H1 (cell line): ENCODE measurements at regions not wholly inside any gene's neighbourhood (a gene's known extent, or its start where the extent isn't known, plus 50 kb on each side); places are given as distances from the start of the nearest gene placed in this dataset.

Experiments
- CTCF ChIA-PET: fragments of 300-600 bp; sonication (Branson Sonifier 250); formaldehyde crosslinking; loops from one replicate; lab custom pipeline; 2021; ENCODE audit not compliant: partially characterized antibody; lab: Charles Lee
- POLR2A ChIA-PET: fragments of 300-600 bp; sonication (Branson Sonifier 250); formaldehyde crosslinking; loops from one replicate; lab custom pipeline; 2021; ENCODE audit warnings: inconsistent platforms; ENCODE audit not compliant: partially characterized antibody; lab: Charles Lee
- DNase-seq, 2 experiments: peaks; one replicate each; pipeline versions ENCODE4 v3.0.0 to v3.0.0-alpha.2; 2010 to 2022; ENCODE audit warnings: low spot score in 2 of 2, low read depth in 1 of 2, mixed read lengths in 1 of 2
- FAIRE-seq: peaks from 2 replicates; lab custom pipeline; 2011; peaks lifted over from hg19 to GRCh38; lab: Jason Lieb, UNC
- H2AFZ ChIP-seq: 2 replicates; pipeline ENCODE4 v1.8.1; 2012; ENCODE audit warnings: low read length, inconsistent platforms
- H2AK5ac ChIP-seq: 2 replicates; pipeline ENCODE4 v1.6.1; 2013; ENCODE audit warnings: low read depth, low read length
- H2BK120ac ChIP-seq: replicated peaks from 2 replicates; pipeline ENCODE3; 2013; ENCODE audit warnings: low read depth, low read length, inconsistent platforms
- H2BK12ac ChIP-seq: 2 replicates; pipeline ENCODE4 v1.6.1; 2013; ENCODE audit warnings: low read depth, low read length
- H2BK15ac ChIP-seq: 2 replicates; pipeline ENCODE4 v1.6.1; 2013; ENCODE audit warnings: low read length
- H2BK20ac ChIP-seq: 2 replicates; pipeline ENCODE4 v1.6.1; 2013; ENCODE audit warnings: low read length
- H2BK5ac ChIP-seq: 2 replicates; pipeline ENCODE4 v1.6.1; 2013; ENCODE audit warnings: low read depth, low read length
- H3K14ac ChIP-seq: 2 replicates; pipeline ENCODE4 v1.6.1; 2013; ENCODE audit warnings: inconsistent platforms; ENCODE audit not compliant: insufficient read length
- H3K18ac ChIP-seq: 2 replicates; pipeline ENCODE4 v1.6.1; 2013; ENCODE audit warnings: low read length; ENCODE audit errors: extremely low read depth
- H3K23ac ChIP-seq: 2 replicates; pipeline ENCODE4 v1.6.1; 2013; ENCODE audit warnings: inconsistent platforms; ENCODE audit not compliant: insufficient read length
- H3K23me2 ChIP-seq: 2 replicates; pipeline ENCODE4 v1.6.1; 2013; ENCODE audit warnings: low read depth, low read length
- H3K27ac ChIP-seq: 2 replicates; pipeline ENCODE4 v1.6.1; 2011; ENCODE audit warnings: low read depth, low read length, inconsistent platforms
- H3K27me3 ChIP-seq, 4 experiments: replicated peaks in 1 of 4; 1 replicate in 1 of 4; 2 replicates in 3 of 4; pipeline versions ENCODE4 v1.6.1 to v1.8.1; 2011 to 2013; ENCODE audit warnings: low read length in 3 of 4, mild to moderate bottlenecking in 3 of 4, inconsistent platforms in 2 of 4, mixed read lengths in 2 of 4, moderate library complexity in 1 of 4; ENCODE audit not compliant: control insufficient read depth in 3 of 4, insufficient read depth in 3 of 4; ENCODE audit errors: extremely low read depth in 1 of 4
- H3K36me3 ChIP-seq, 4 experiments: 2 replicates each; pipeline versions ENCODE4 v1.6.1 to v1.8.1; 2011 to 2013; ENCODE audit warnings: mild to moderate bottlenecking in 4 of 4, low read length in 3 of 4, moderate library complexity in 2 of 4, control low read depth in 1 of 4, inconsistent platforms in 1 of 4; ENCODE audit not compliant: insufficient read depth in 4 of 4, control insufficient read depth in 2 of 4
- H3K4ac ChIP-seq: replicated peaks from 2 replicates; pipeline ENCODE3; 2013; ENCODE audit warnings: low read length, low read depth, mixed read lengths, inconsistent platforms; ENCODE audit not compliant: insufficient read length
- H3K4me1 ChIP-seq, 4 experiments: replicated peaks in 1 of 4; 1 replicate in 1 of 4; 2 replicates in 3 of 4; pipeline versions ENCODE4 v1.6.1 to v1.8.1; 2011 to 2013; ENCODE audit warnings: low read length in 3 of 4, inconsistent platforms in 2 of 4, mixed read lengths in 1 of 4; ENCODE audit not compliant: insufficient read depth in 4 of 4, control insufficient read depth in 3 of 4
- H3K4me2 ChIP-seq, 2 experiments: 2 replicates each; pipeline versions ENCODE4 v1.6.1 to v1.8.1; 2011 to 2013; ENCODE audit warnings: low read depth in 2 of 2, low read length in 2 of 2, control low read depth in 1 of 2, inconsistent platforms in 1 of 2, mild to moderate bottlenecking in 1 of 2; ENCODE audit not compliant: insufficient read depth in 1 of 2
- H3K4me3 ChIP-seq, 4 experiments: fragments of 200-600, 300-600 bp in 1 of 4; sonication (generic), shearing (Covaris generic), sonication (Bioruptor Twin) in 1 of 4; 2 replicates each; pipeline versions ENCODE4 v1.5.1 to v1.8.1; 2011 to 2016; ENCODE audit warnings: low read length in 4 of 4, low read depth in 3 of 4, control low read depth in 2 of 4, inconsistent platforms in 2 of 4, mild to moderate bottlenecking in 2 of 4, mixed read lengths in 1 of 4, moderate library complexity in 1 of 4; ENCODE audit not compliant: insufficient read depth in 2 of 4; ENCODE audit errors: extremely low read depth in 1 of 4
- H3K56ac ChIP-seq: replicated peaks from 2 replicates; pipeline ENCODE3; 2013; ENCODE audit warnings: low read depth, mild to moderate bottlenecking, mixed read lengths, low read length, inconsistent platforms; ENCODE audit not compliant: insufficient read length
- H3K79me1 ChIP-seq: 2 replicates; pipeline ENCODE4 v1.6.1; 2013; ENCODE audit warnings: low read depth, low read length, control low read depth
- H3K79me2 ChIP-seq, 2 experiments: 2 replicates each; pipeline versions ENCODE4 v1.6.1 to v1.8.1; 2012 to 2013; ENCODE audit warnings: low read length in 2 of 2, mild to moderate bottlenecking in 2 of 2, inconsistent platforms in 1 of 2; ENCODE audit not compliant: insufficient read depth in 2 of 2, control insufficient read depth in 1 of 2
- H3K9ac ChIP-seq, 4 experiments: replicated peaks in 1 of 4; 1 replicate in 1 of 4; 2 replicates in 3 of 4; pipeline versions ENCODE4 v1.6.1 to v1.8.1; 2011 to 2013; ENCODE audit warnings: low read depth in 3 of 4, low read length in 3 of 4, control low read depth in 2 of 4, mild to moderate bottlenecking in 2 of 4, moderate library complexity in 2 of 4, inconsistent platforms in 1 of 4; ENCODE audit errors: extremely low read depth in 1 of 4
- H3K9me3 ChIP-seq, 2 experiments: 2 replicates each; pipeline versions ENCODE4 v1.6.1 to v1.8.1; 2012 to 2013; ENCODE audit warnings: mild to moderate bottlenecking in 2 of 2, moderate library complexity in 2 of 2, control low read depth in 1 of 2, inconsistent platforms in 1 of 2, low read depth in 1 of 2, low read length in 1 of 2, mixed read lengths in 1 of 2; ENCODE audit not compliant: insufficient read depth in 2 of 2
- H4K20me1 ChIP-seq, 2 experiments: replicated peaks in 1 of 2; 2 replicates each; pipeline versions ENCODE3 to v1.8.1; 2011 to 2013; ENCODE audit warnings: inconsistent platforms in 2 of 2, low read length in 2 of 2, mild to moderate bottlenecking in 1 of 2; ENCODE audit not compliant: insufficient read depth in 2 of 2, control insufficient read depth in 1 of 2
- H4K5ac ChIP-seq: 2 replicates; pipeline ENCODE4 v1.6.1; 2013; ENCODE audit warnings: low read length, low read depth, mixed read lengths, inconsistent platforms; ENCODE audit not compliant: insufficient read length
- H4K8ac ChIP-seq: 2 replicates; pipeline ENCODE4 v1.8.0; 2013; ENCODE audit warnings: mild to moderate bottlenecking, moderate library complexity, low read length, inconsistent platforms; ENCODE audit not compliant: insufficient read depth; ENCODE audit errors: extremely low read depth
- H4K91ac ChIP-seq: replicated peaks from 2 replicates; pipeline ENCODE3; 2013; ENCODE audit warnings: low read length, mixed read lengths, inconsistent platforms; ENCODE audit not compliant: insufficient read length
- ASH2L ChIP-seq: fragments of 200-600, 300-600 bp; sonication (generic); IDR thresholded peaks from one replicate; pipeline ENCODE4 v1.7.1; 2017; ENCODE audit warnings: low read length
- CHD2 ChIP-seq: IDR thresholded peaks from 2 replicates; pipeline ENCODE4 v1.6.1; 2012; ENCODE audit warnings: low read length, improper control_type of control experiment
- FOSL1 ChIP-seq: IDR thresholded peaks from 2 replicates; pipeline ENCODE4 v1.6.1; 2011; ENCODE audit warnings: mild to moderate bottlenecking, low read depth, low read length, moderate library complexity; ENCODE audit not compliant: insufficient read depth
- GABPA ChIP-seq: IDR thresholded peaks from 2 replicates; pipeline ENCODE4 v1.6.1; 2011; ENCODE audit warnings: mild to moderate bottlenecking, low read length, moderate library complexity, borderline replicate concordance; ENCODE audit not compliant: insufficient read depth
- HDAC2 ChIP-seq, 2 experiments: fragments of 300-600 bp in 1 of 2; sonication (generic) in 1 of 2; IDR thresholded peaks; 2 replicates each; pipeline ENCODE4 v1.6.1; 2011 to 2012; ENCODE audit warnings: low read depth in 2 of 2, low read length in 2 of 2, mild to moderate bottlenecking in 2 of 2, moderate library complexity in 2 of 2, borderline replicate concordance in 1 of 2, inconsistent platforms in 1 of 2
- KDM5A ChIP-seq: fragments of 200-600 bp; IDR thresholded peaks from 2 replicates; pipeline ENCODE4 v1.7.1; 2012; ENCODE audit warnings: mild to moderate bottlenecking, low read length, inconsistent platforms, mixed read lengths
- NANOG ChIP-seq: IDR thresholded peaks from 2 replicates; pipeline ENCODE4 v1.6.1; 2011; ENCODE audit warnings: low read length, low read depth, mild to moderate bottlenecking, inconsistent platforms; ENCODE audit not compliant: insufficient read depth, poor library complexity, severe bottlenecking
- SIN3A ChIP-seq, 2 experiments: IDR thresholded peaks in 1 of 2; conservative IDR thresholded peaks in 1 of 2; 2 replicates each; pipeline ENCODE4 v1.6.1; 2011 to 2012; ENCODE audit warnings: low read length in 2 of 2, improper control_type of control experiment in 1 of 2, low read depth in 1 of 2, mild to moderate bottlenecking in 1 of 2
- SIRT6 ChIP-seq: IDR thresholded peaks from one replicate; pipeline ENCODE4 v1.7.1; 2012; ENCODE audit warnings: low read length, inconsistent platforms
- SP2 ChIP-seq: IDR thresholded peaks from 2 replicates; pipeline ENCODE4 v1.6.1; 2012; ENCODE audit warnings: mild to moderate bottlenecking, low read length, inconsistent platforms
- SUZ12 ChIP-seq: fragments of 200-600 bp; sonication (generic); IDR thresholded peaks from 2 replicates; pipeline ENCODE4 v1.6.1; 2012; ENCODE audit warnings: mild to moderate bottlenecking, inconsistent platforms, low read length, moderate library complexity, mixed read lengths
- WGBS, 2 experiments: shearing (Covaris generic) in 1 of 2; methylation state at CpG; one replicate each; pipeline versions ENCODE4 v1.1.6 to v1.1.7; 2013 to 2015; ENCODE audit warnings: low lambda C conversion rate in 2 of 2, mixed read lengths in 2 of 2, inconsistent platforms in 1 of 2, low coverage in 1 of 2, missing lambda C conversion rate in 1 of 2; ENCODE audit not compliant: insufficient replicate concordance in 2 of 2, insufficient coverage in 1 of 2, insufficient read length in 1 of 2; ENCODE audit errors: extremely low coverage in 1 of 2, missing lambda C conversion rate in 1 of 2; 5-methylcytosine and 5-hydroxymethylcytosine counted together

DNA sequence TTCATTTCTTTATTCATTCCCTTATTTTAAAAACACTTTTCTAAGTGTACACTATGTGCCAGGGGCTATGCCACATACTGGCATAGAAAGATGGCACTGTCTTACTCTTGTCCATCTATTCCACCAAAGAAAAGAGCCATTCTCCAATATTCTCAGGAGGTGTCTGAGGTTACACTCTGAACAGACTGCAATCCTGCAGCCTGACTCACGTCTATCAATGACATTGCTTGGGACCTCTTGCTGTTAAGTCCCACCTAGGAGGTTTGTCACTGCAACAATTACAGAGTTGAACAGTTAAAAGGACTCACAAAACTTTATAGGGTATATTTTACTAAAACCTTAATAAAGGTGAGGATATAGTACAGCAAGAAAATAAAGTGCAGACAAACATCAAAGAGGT is 512.9 kb upstream of the HTR2A start:
- Histone ChIP-seq H3K36me3 (no peaks in the 10 kb centered on the region), H3K79me2 (no peaks in the 10 kb centered on the region), H2BK5ac (no peak overlapping the region), H3K56ac (no peak overlapping the region), H4K5ac (no peak overlapping the region), H2BK120ac (no peak overlapping the region), H2BK15ac (no peak overlapping the region), H4K20me1 (no peaks in the 10 kb centered on the region), H2AK5ac (no peak overlapping the region), H2BK12ac (no peak overlapping the region), H2BK20ac (no peak overlapping the region), H2AFZ (no peak overlapping the region), H3K27ac (no peak overlapping the region), H3K14ac (no peak overlapping the region), H3K23me2 (no peaks in the 10 kb centered on the region), H3K9ac (no peak overlapping the region), H3K4me1 (no peaks in the 10 kb centered on the region), H3K4me2 (no peak overlapping the region), H4K91ac (no peak overlapping the region), H3K4ac (no peak overlapping the region), H3K4me3 (no peak overlapping the region), H4K8ac (no peak overlapping the region), H3K9me3 (no peaks in the 10 kb centered on the region), H3K23ac (no peak overlapping the region), H3K18ac (no peak overlapping the region), H3K27me3 (no peaks in the 10 kb centered on the region), H3K79me1 (no peaks in the 10 kb centered on the region)
- TF ChIP-seq FOSL1 (no peak), SUZ12 (no peak), HDAC2 (IDR thresholded peaks at IDR 0.05; ENCODE audit: borderline replicate concordance in 1 of 2, low read depth in 2 of 2, low read length in 2 of 2) (no peak), KDM5A (no peak), GABPA (no peak), SP2 (no peak), SIN3A (conservative IDR thresholded peaks at IDR 0.05 in 1 of 2, IDR thresholded peaks at IDR 0.05 in 1 of 2; ENCODE audit: low read depth in 1 of 2, low read length in 2 of 2) (no peak), NANOG (no peak), CHD2 (no peak), ASH2L (no peak), SIRT6 (no peak)
- ChIA-PET CTCF (interaction anchor here (0.9 kb wide), 1 partner anchor 12 kb away, joined by 3 read pairs; no protein-coding TSS in a partner anchor), POLR2A (no interaction called here)
- 93% methylated on average over 1 of the region's 1 CpG; no CpG with 5 or more reads in 1 of the 2 experiments for WGBS, 2 experiments
- FAIRE-seq (no peak), DNase-seq (no peak)
